GM19372 (cell line): ENCODE measurements at regions not wholly inside any gene's neighbourhood (a gene's known extent, or its start where the extent isn't known, plus 50 kb on each side); places are given as distances from the start of the nearest gene placed in this dataset.
A peak's percentile ranks its signal among the peaks of the same experiment; 100 is the strongest.

Source experiments
- ATAC-seq: cut with Tn5 transposase; IDR thresholded peaks from one replicate; pipeline ENCODE4 v1.9.1; 2021; ENCODE audit warnings: mild to moderate bottlenecking, low read depth, moderate library complexity; ENCODE audit not compliant: unreplicated experiment

DNA sequence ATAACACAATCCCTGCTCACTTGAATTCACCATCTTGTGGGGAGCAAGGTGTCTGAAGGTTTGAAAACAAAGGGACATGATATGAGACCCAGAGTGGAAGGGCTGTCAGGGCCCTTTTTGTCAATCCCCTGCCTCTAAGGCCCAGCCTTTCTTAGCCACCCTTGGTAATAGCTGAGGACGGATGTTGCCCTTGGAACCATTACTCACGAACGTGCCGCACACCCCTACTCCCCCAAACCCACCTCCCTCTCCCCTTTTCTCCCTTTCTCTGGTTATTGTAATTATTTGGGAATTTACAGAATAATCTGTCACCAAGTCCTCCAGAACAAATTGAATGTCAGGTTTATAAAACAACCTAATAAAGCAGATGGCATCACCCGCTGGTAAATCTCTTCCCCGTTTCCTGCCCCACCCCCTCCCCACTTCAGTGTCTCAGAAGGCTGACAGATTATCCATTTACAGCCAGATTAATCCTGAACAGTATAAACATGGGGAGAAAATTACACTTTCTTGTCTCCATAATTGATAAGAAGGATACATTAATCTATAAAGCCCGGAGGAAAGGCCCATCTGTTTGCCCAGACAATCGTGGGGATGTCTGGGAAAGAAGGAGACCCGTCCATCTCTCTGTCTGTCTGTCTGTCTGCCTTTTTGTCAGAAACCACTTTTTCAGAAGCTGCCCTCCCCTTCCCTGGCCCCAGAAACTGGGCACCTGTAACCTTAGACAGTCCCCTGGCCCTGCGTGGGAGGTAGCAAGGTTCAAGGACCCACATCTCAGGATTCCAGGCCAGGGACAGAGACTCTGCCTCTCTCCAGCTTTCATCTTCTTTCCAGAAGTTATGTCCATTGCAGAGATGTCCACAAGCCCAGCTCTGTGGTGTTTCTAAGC lies 60.6 kb upstream of the CD34 start:
- ATAC-seq, result no peak

DNA sequence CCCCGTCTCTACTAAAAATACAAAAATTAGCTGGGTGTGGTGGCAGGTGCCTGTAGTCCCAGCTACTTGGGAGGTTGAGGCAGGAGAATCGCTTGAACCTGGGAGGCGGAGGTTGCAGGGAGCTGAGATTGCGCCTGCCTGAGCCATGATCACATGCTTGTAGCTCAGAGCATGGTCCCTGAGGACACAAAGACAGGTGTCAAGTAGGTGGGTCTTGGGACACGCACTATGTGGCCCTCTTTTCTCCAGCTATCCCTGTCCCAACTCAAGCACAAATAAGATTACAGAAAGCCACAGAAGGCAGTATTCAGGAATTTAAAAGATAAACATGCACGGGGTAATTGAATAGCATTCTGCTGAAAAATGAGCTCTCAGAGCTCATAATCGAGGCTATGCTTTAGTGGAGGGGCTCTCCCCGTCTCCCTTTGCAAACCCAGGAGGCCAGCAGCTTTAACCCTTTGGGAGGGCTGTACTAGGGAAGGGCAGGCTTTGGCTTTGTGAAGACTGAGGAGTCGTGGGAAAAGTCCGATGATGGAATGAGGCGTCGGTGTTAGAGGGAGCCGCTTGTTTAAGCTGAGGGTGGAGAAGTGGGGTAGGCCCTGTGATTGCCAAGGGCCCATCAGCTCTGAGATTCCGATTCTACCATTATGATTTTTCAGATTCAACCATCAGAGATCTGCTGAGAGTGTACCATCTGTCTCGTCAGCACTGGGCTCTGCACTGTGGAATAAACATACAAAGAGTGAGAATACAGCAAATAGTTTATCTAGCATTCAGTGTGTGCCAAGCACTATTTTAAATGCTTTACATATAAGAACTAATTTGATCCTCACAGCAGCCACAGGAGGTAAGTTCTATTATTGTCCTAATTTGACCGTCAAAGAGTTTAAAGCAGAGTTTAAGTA lies 59.7 kb upstream of the CD34 start:
- no peak for ATAC-seq

DNA sequence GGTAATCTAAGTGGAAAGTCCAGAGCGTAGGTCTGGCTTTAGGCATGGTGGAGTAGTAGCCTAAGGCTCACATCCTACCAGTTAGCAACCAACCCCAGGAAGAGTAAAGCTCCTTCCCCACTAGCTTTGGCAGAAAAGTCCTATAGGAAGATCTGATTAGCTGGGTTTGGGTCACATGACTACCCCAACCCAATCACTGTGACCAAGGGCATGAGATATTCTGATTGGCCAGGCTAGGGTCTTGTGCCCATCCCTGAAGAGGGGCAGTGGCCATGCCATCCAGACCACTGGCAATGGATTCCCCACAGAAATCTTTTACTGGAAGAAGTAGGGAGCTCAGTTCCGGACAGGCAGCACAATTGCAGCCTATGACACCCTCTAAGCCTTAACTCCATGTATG lies 58.6 kb upstream of the CD34 start:
- ATAC-seq, result no peak

DNA sequence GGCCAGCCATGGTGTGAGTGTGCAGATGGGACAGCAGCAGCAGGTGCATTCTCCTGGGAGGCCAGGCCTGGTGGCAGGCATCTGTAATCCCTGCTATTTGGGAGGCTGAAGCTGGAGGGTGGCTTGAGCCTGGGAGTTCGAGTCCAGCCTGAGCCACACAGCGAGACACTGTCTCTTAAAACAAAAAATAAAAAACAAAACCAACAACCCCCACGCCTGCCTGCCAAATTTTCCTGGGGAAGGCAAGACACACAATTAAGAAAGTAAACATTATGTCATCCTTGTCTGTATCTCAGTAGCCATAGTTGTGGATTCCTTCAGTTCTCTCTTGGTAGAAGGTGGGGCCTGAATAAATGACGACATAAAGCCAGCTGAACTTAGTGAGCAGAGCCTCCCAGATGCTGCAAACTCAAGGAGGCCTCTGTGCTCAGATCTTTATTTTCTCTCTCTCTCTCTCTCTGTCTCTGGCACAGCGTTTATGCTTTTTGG lies 57.6 kb upstream of the CD34 start:
- ATAC-seq, result no peak

DNA sequence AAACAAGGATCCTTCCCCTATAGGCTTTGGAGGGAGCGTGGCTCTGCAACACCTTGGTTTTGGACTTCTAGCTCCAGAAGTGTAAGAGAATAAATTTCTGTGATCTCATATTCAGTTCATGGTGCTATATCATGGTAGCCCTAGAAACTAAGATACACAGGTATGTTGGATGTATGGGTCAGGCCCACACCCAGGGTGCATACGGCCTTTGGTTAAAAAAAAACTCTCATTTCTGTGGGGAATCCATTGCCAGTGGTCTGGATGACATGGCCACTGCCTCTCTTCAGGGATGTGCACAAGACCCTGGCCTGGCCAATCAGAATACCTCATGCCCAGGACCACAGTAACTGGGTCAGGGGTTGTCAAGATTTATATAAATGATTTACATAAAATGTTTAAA lies 56.8 kb upstream of the CD34 start:
- ATAC-seq, result no peak

DNA sequence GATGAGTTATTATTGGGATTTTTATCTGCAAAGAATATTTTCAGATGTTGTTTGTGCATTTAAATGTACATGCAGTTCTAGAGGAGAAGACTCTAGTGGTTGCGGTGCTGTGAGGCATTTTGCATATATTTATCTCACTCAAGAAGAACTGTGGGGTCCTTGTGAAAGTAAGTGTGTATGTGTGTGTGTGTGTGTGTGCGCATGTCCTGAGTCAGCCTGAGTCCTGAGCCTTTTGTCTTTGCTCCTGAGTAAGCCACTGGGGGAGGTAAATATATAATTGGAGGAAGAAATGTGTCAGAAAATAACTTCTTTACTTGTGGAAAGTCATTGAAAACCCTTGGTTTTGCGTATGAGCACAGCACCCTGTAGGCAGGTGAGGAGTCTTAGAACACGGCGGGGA lies 55.6 kb upstream of the CD34 start:
- no peak for ATAC-seq

DNA sequence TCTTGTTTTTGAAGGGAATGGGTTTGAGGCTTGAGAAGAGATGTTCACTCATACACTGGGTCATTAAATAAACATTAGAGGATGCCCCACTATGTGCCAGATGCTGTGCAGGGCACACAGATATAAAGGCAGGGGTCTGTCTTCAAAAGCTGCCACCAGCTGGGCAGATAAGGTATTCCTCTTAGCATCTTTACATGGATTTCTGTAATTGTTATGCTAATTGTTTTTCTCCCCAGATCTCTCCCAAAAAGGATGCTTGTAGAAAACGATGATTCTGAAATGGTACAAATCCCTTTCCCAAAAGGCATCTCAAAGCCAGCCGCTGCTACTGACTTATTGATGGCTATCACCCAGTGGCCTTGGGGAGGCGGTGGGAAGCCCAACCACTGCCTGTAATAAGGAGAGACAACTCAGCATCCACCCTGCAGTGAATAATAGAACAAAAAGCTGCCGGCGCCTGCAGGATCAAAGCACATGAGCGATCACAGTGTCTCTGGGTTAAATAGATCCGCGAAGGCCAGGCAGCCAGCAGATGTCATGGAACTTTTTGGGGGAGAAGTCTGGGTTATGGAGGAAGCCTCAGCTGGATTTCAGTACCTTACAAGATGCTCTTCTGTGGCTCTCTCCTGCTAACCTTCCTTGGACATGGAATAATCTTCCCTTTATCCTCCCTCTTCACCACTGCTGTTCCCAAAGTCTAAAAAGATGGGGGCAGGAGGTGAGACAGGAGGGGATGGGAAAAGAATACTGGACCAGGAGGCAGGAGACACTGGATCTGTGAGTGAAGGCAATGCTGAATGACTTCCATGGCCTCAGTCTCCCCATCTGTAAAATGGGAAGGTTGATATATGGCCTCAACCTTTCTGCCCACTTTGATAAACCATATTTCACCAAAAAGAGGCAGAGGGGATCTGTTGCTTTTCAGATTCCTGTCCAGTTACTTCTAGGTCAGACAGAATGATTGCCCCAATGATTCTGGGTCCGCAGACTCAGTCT lies 54.8 kb upstream of the CD34 start:
- no peak for ATAC-seq

DNA sequence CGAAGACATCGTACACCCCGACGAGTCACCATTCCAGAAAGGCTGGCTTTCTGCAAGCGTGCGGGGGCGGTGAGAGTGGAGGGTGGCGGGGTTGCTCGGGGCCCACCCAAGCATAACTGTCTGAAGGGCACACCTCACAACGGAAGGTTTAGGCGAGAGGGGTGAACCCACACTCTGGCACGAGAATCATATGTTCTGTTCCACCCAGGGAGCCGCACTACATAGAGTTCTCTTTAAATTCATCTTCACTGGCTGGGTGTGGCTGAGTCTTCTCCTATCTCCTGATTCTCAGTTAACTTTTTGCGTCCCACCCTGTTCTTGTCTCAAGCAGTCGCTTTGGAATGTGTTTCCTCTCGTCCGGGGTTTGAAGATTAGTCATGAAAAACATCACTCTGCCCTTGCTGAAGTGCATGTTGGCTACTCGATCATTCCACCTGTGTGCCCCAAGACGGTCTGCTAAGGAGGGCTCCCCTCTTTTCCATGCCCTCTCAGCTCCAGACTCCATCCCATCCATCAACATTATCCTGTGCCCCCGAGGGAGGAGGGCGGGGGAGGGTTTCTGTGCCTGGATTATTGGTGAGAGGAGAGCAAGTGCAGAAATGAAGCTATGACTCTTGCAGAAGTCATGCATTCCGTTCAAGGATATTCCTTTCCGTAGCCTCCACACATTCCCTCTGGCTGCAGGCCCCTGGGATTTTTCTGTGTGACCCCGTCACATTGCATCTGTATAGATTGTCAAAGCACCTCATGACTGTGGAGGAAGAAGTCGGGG lies 53.5 kb upstream of the CD34 start:
- no peak for ATAC-seq

DNA sequence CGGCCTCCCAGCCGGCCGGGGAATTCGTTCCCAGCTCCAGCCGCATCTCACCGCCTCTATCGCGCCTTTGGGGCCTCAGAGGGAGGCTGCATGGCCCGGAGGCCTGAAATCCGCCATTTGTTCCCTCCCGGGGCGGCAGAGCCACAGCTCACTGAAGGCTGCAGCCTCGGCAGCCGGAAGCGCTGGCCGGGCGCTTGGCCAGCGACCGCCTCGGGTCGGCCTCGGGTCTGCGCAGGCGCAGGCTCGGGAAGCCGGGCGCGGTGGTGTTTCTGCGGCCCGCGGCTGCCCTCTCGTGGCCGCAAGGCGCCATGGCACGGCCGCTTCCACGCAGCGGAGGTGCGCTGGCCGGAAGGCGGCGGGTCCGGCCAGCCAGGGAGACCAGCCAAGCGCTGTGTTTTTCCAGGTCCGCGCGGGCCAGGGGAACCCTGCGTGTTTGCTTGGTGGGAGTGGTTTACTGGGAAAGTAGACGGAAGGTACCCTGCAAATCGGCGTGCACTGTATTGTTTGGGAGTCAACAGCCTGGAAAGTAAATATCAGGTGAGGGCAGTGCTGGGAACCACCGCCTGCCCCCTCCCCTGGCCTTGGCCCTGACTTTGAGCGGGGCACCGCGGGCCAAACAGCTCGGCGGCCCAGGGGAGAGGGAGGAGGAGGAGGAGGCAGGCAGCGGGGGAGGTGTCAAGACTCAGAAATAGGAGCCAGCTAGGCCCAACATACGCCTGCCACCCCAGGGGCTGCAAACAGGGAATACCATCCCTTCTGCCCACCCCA lies 52.7 kb upstream of the CD34 start:
- ATAC-seq, result peak; percentile 86

DNA sequence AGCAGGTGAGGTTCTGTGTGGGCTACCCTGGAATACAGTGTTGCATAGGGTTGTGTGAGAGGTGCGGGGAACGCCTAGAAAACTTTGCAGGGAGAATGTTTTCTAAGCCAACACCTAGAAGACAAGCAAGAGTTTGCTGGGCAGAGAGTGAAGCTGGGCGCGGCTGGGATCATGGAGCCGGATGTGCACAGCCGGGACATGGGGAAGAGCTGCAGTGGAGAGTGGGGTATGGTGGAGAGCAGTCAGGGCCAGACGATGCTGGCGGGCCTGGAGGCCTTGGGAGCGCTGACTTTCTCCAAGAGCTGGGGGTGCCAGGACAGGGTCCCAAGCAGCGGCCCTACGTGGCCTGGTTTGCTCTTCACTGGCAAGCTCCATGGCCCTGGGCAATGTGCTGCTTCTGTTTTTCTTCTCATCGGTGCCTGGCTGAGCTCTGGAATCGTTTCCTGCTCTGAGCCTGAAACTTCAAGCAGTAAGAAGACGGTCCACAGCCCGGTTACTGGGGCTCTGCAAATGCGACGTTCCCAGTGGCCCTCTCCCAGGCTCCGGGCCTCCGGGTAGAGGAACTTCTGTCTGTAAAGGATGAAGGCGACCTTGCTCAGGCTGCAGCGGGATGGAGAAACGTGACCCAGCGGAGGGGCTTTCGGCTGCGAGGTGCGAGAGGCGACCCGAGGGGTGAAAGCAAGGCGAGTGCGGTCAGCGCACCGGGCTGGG lies 51.9 kb upstream of the CD34 start:
- ATAC-seq, result peak; percentile 26
